ENCODE measurements at regions not wholly inside any gene's neighbourhood (a gene's known extent, or its start where the extent isn't known, plus 50 kb on each side); places are given as distances from the start of the nearest gene placed in this dataset.
A peak's percentile ranks its signal among the peaks of the same experiment; 100 is the strongest.

GRCh38 chr1:113223040-113223439, 150.0 kb downstream of the LRIG2 start:
- no peak overlapping the region for H3K4me2 ChIP-seq (ENCODE audit: extremely low read depth, insufficient read depth, low read length)
- no peak overlapping the region for H3K9ac ChIP-seq (ENCODE audit: insufficient read depth, low read length)
- no peak overlapping the region for H2AFZ ChIP-seq (ENCODE audit: low read length)
- no peaks in the 10 kb centered on the region for H3K79me2 ChIP-seq (ENCODE audit: control insufficient read depth, insufficient read depth, low read length)
- TF ChIP-seq CTCF (conservative IDR thresholded peaks at IDR 0.05 in 1 of 2, IDR thresholded peaks at IDR 0.05 in 1 of 2; ENCODE audit: low read depth in 1 of 2, low read length in 2 of 2), result no peak
- TF ChIP-seq EZH2 (IDR thresholded peaks at IDR 0.05; ENCODE audit: low read length, missing control alignments), result no peak
- H3K27me3 ChIP-seq (ENCODE audit: control insufficient read depth, insufficient read depth, low read length), result peaks cover 2% of the 10 kb centered on the region
- no peaks in the 10 kb centered on the region for H3K9me3 ChIP-seq (ENCODE audit: control insufficient read depth, insufficient read depth, low read depth, low read length)
- H3K36me3 ChIP-seq (ENCODE audit: control insufficient read depth, insufficient read depth, low read length), result no peaks in the 10 kb centered on the region
- H3K27ac ChIP-seq (ENCODE audit: insufficient read depth, low read length), result no peak overlapping the region
- no peaks in the 10 kb centered on the region for H4K20me1 ChIP-seq (ENCODE audit: control insufficient read depth, extremely low read depth, insufficient read depth, low read length)
- no peaks in the 10 kb centered on the region for H3K4me1 ChIP-seq (ENCODE audit: control insufficient read depth, extremely low read depth, insufficient read depth, low read length)
- H3K4me3 ChIP-seq (replicated peaks in 1 of 4; ENCODE audit: control extremely low read depth in 1 of 4, insufficient read depth in 1 of 4, low read depth in 3 of 4, low read length in 4 of 4), result no peak overlapping the region
- no peak for DNase-seq (ENCODE audit: low read depth in 2 of 2)

GRCh38 chr1:113223546-113223945, 150.5 kb downstream of the LRIG2 start:
- Histone ChIP-seq H4K20me1 (ENCODE audit: control insufficient read depth, extremely low read depth, insufficient read depth, low read length) (no peaks in the 10 kb centered on the region), H2AFZ (ENCODE audit: low read length) (no peak overlapping the region), H3K4me3 (replicated peaks in 1 of 4; ENCODE audit: control extremely low read depth in 1 of 4, insufficient read depth in 1 of 4, low read depth in 3 of 4, low read length in 4 of 4) (no peak overlapping the region), H3K9me3 (ENCODE audit: control insufficient read depth, insufficient read depth, low read depth, low read length) (no peaks in the 10 kb centered on the region), H3K9ac (ENCODE audit: insufficient read depth, low read length) (no peak overlapping the region), H3K79me2 (ENCODE audit: control insufficient read depth, insufficient read depth, low read length) (no peaks in the 10 kb centered on the region), H3K4me1 (ENCODE audit: control insufficient read depth, extremely low read depth, insufficient read depth, low read length) (no peaks in the 10 kb centered on the region), H3K27ac (ENCODE audit: insufficient read depth, low read length) (no peak overlapping the region), H3K4me2 (ENCODE audit: extremely low read depth, insufficient read depth, low read length) (no peak overlapping the region), H3K27me3 (ENCODE audit: control insufficient read depth, insufficient read depth, low read length) (no peaks in the 10 kb centered on the region), H3K36me3 (ENCODE audit: control insufficient read depth, insufficient read depth, low read length) (no peaks in the 10 kb centered on the region)
- DNase-seq (ENCODE audit: low read depth in 2 of 2), result peak; percentile 8 to 21
- TF ChIP-seq CTCF (conservative IDR thresholded peaks at IDR 0.05 in 1 of 2, IDR thresholded peaks at IDR 0.05 in 1 of 2; ENCODE audit: low read depth in 1 of 2, low read length in 2 of 2), result no peak
- TF ChIP-seq EZH2 (IDR thresholded peaks at IDR 0.05; ENCODE audit: low read length, missing control alignments), result no peak

- H3K27ac ChIP-seq (ENCODE audit: insufficient read depth, low read length), result no peak overlapping the region
- no peaks in the 10 kb centered on the region for H4K20me1 ChIP-seq (ENCODE audit: control insufficient read depth, extremely low read depth, insufficient read depth, low read length)
- H3K4me3 ChIP-seq (replicated peaks in 1 of 4; ENCODE audit: control extremely low read depth in 1 of 4, insufficient read depth in 1 of 4, low read depth in 3 of 4, low read length in 4 of 4), result no peak overlapping the region
- no peaks in the 10 kb centered on the region for H3K36me3 ChIP-seq (ENCODE audit: control insufficient read depth, insufficient read depth, low read length)
- peak; percentile 20 to 77 for DNase-seq (ENCODE audit: low read depth in 2 of 2)
- TF ChIP-seq CTCF (conservative IDR thresholded peaks at IDR 0.05 in 1 of 2, IDR thresholded peaks at IDR 0.05 in 1 of 2; ENCODE audit: low read depth in 1 of 2, low read length in 2 of 2), result no peak
- TF ChIP-seq EZH2 (IDR thresholded peaks at IDR 0.05; ENCODE audit: low read length, missing control alignments), result no peak
- no peaks in the 10 kb centered on the region for H3K9me3 ChIP-seq (ENCODE audit: control insufficient read depth, insufficient read depth, low read depth, low read length)
- peak overlapping the region; percentile 29 for H3K4me2 ChIP-seq (ENCODE audit: extremely low read depth, insufficient read depth, low read length)
- H3K9ac ChIP-seq (ENCODE audit: insufficient read depth, low read length), result no peak overlapping the region
- H2AFZ ChIP-seq (ENCODE audit: low read length), result no peak overlapping the region
- H3K79me2 ChIP-seq (ENCODE audit: control insufficient read depth, insufficient read depth, low read length), result no peaks in the 10 kb centered on the region
- no peaks in the 10 kb centered on the region for H3K27me3 ChIP-seq (ENCODE audit: control insufficient read depth, insufficient read depth, low read length)
- H3K4me1 ChIP-seq (ENCODE audit: control insufficient read depth, extremely low read depth, insufficient read depth, low read length), result no peaks in the 10 kb centered on the region
These were observed 153.2 kb downstream of the LRIG2 start for GRCh38 chr1:113226148-113226547.
